K562 (cell line): ENCODE measurements at regions not wholly inside any gene's neighbourhood (a gene's known extent, or its start where the extent isn't known, plus 50 kb on each side); places are given as distances from the start of the nearest gene placed in this dataset.

Experiments used
- CHCHD3 ChIP-seq: fragments of 250-450 bp; sonication (Bioruptor Pico); IDR thresholded peaks from 2 replicates; pipeline ENCODE4 v2.1.2; 2022; ENCODE audit warnings: mild to moderate bottlenecking
- CTCF ChIP-seq, 3 experiments: IDR thresholded peaks in 2 of 3; conservative IDR thresholded peaks in 1 of 3; 2 replicates each; pipeline ENCODE4 v1.5.1; 2011 to 2012; ENCODE audit warnings: low read length in 3 of 3, mild to moderate bottlenecking in 3 of 3, control low read depth in 2 of 3, improper control_type of control experiment in 1 of 3, inconsistent platforms in 1 of 3, low read depth in 1 of 3, mixed read lengths in 1 of 3, moderate library complexity in 1 of 3; ENCODE audit not compliant: insufficient read depth in 2 of 3
- GTF2F1 ChIP-seq: IDR thresholded peaks from 2 replicates; pipeline ENCODE4 v1.6.1; 2011; ENCODE audit warnings: low read depth, low read length, improper control_type of control experiment
- IRF9 ChIP-seq: fragments of 450-650 bp; IDR thresholded peaks from 2 replicates; pipeline ENCODE4 v1.6.1; 2016; ENCODE audit warnings: missing biosample characterization, missing genetic modification characterization
- KDM1A ChIP-seq, 2 experiments: fragments of 450-650 bp; IDR thresholded peaks; 2 replicates each; pipeline ENCODE4 v1.6.1; 2016; ENCODE audit warnings: mild to moderate bottlenecking in 2 of 2
- MXI1 ChIP-seq: IDR thresholded peaks from 2 replicates; pipeline ENCODE4 v1.6.1; 2011; ENCODE audit warnings: low read depth, mild to moderate bottlenecking, improper control_type of control experiment, low read length
- NR3C1 ChIP-seq: sonication (generic); formaldehyde crosslinking; IDR thresholded peaks from 2 replicates; pipeline ENCODE4 v1.8.1; 2022; ENCODE audit warnings: missing genetic modification reagents
- PCBP1 ChIP-seq: fragments of 200-400 bp; formaldehyde crosslinking; IDR thresholded peaks from 2 replicates; pipeline ENCODE4 v1.6.1; 2018; ENCODE audit warnings: mild to moderate bottlenecking, low read depth, low read length; ENCODE audit not compliant: poor library complexity, severe bottlenecking
- POLR2AphosphoS5 ChIP-seq: IDR thresholded peaks from 2 replicates; pipeline ENCODE4 v1.6.1; 2011; ENCODE audit warnings: mild to moderate bottlenecking, low read depth, low read length, moderate library complexity; ENCODE audit not compliant: control insufficient read depth, insufficient read depth
- RBM22 ChIP-seq: fragments of 200-400 bp; formaldehyde crosslinking; IDR thresholded peaks from 2 replicates; pipeline ENCODE4 v1.6.1; 2018; ENCODE audit warnings: low read length, low read depth; ENCODE audit not compliant: poor library complexity, severe bottlenecking
- REST ChIP-seq, 2 experiments: fragments of 450-650 bp; formaldehyde crosslinking in 1 of 2; IDR thresholded peaks; 2 replicates each; pipeline versions ENCODE4 v1.4.0 to v1.6.1; 2014 to 2020; ENCODE audit warnings: mild to moderate bottlenecking in 2 of 2, borderline replicate concordance in 1 of 2, low read depth in 1 of 2
- SMARCB1 ChIP-seq: IDR thresholded peaks from 2 replicates; pipeline ENCODE4 v1.6.1; 2011; ENCODE audit warnings: improper control_type of control experiment, low read depth; ENCODE audit not compliant: insufficient read length
- ZNF124 ChIP-seq: sonication (generic); formaldehyde crosslinking; IDR thresholded peaks from 2 replicates; pipeline ENCODE4 v1.8.1; 2022; ENCODE audit warnings: missing genetic modification reagents
- ZNF133 ChIP-seq: fragments of 250-450 bp; sonication (Bioruptor Pico); IDR thresholded peaks from 2 replicates; pipeline ENCODE4 v1.4.0; 2020; ENCODE audit warnings: mild to moderate bottlenecking

- no peak for TF ChIP-seq PCBP1
- no peak for TF ChIP-seq MXI1
- TF ChIP-seq IRF9 (tag) = no peak
- no peak for TF ChIP-seq ZNF133
- TF ChIP-seq CTCF (IDR thresholded peaks at IDR 0.05 in 2 of 3, conservative IDR thresholded peaks at IDR 0.05 in 1 of 3; ENCODE audit: insufficient read depth in 2 of 3, low read depth in 1 of 3, low read length in 3 of 3) = no peak
- TF ChIP-seq ZNF124 (CRISPR knock-in tag) = no peak
- no peak for TF ChIP-seq SMARCB1
- TF ChIP-seq GTF2F1 = no peak
- TF ChIP-seq KDM1A (IDR thresholded peaks at IDR 0.05) = no peak
- TF ChIP-seq NR3C1 (CRISPR knock-in tag) = no peak
- TF ChIP-seq REST (IDR thresholded peaks at IDR 0.05; ENCODE audit: borderline replicate concordance) = no peak
- TF ChIP-seq REST (CRISPR knock-in tag; IDR thresholded peaks at IDR 0.05; ENCODE audit: low read depth) = no peak
- no peak for TF ChIP-seq POLR2AphosphoS5
- no peak for TF ChIP-seq CHCHD3 (CRISPR knock-in tag)
- TF ChIP-seq RBM22 = no peak
These were observed 1435.2 kb downstream of the REEP3 start for GRCh38 chr10:64956441-64956840.
